ENCODE measurements at regions not wholly inside any gene's neighbourhood (a gene's known extent, or its start where the extent isn't known, plus 50 kb on each side); places are given as distances from the start of the nearest gene placed in this dataset.

DNA sequence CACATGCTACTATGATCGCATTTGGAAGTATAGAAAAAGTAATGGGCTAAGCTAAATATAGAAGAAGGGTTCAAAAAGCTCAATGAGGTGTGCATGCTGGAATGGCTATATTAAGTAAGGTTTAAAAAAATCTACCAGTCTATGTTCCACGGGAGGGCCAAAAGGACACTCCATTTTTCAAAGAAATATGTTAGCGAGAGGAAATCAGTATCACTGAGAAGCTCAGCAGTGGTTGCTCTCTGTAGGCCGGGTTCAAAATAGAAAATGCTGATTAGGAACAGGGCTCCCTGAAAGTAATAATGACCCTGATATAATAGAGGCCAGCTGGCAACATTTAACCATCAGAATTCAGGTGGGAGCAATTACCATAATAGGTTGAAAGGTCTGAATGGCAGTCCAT, 224.5 kb upstream of the SEMA3E start:
- Histone ChIP-seq H3K9me1 (ENCODE audit: control insufficient read depth, extremely low read depth, insufficient read depth, low read length) (no peaks in the 10 kb centered on the region), H3K4me2 (ENCODE audit: control insufficient read depth, extremely low read depth, insufficient read depth, low read depth, low read length) (no peak overlapping the region), H3K4me1 (ENCODE audit: control insufficient read depth, extremely low read depth, insufficient read depth, low read length) (peaks cover 7% of the 10 kb centered on the region), H3K9me3 (ENCODE audit: control insufficient read depth, low read depth, low read length) (no peaks in the 10 kb centered on the region), H4K20me1 (ENCODE audit: control insufficient read depth, extremely low read depth, insufficient read depth, low read length) (no peaks in the 10 kb centered on the region), H2AFZ (ENCODE audit: control insufficient read depth, low read length) (no peak overlapping the region), H3K79me2 (ENCODE audit: control insufficient read depth, insufficient read depth, low read length) (no peaks in the 10 kb centered on the region), H3K27ac (ENCODE audit: control insufficient read depth, insufficient read depth, low read length) (no peak overlapping the region), H3K27me3 (ENCODE audit: control insufficient read depth, extremely low read depth, insufficient read depth, low read length) (no peaks in the 10 kb centered on the region), H3K36me3 (ENCODE audit: control insufficient read depth in 2 of 2, extremely low read depth in 1 of 2, insufficient read depth in 2 of 2, low read length in 2 of 2) (no peaks in the 10 kb centered on the region), H3K4me3 (ENCODE audit: control insufficient read depth in 2 of 3, extremely low read depth in 1 of 3, insufficient read depth in 2 of 3, low read depth in 1 of 3, low read length in 3 of 3) (no peak overlapping the region), H3K9ac (ENCODE audit: control insufficient read depth, extremely low read depth, insufficient read depth, low read length) (no peak overlapping the region)
- FAIRE-seq, result no peak
- DNase-seq (ENCODE audit: low read depth, low spot score), result no peak
- no peak for TF ChIP-seq EZH2 (IDR thresholded peaks at IDR 0.05; ENCODE audit: low read length)
- TF ChIP-seq, protein P1, sequence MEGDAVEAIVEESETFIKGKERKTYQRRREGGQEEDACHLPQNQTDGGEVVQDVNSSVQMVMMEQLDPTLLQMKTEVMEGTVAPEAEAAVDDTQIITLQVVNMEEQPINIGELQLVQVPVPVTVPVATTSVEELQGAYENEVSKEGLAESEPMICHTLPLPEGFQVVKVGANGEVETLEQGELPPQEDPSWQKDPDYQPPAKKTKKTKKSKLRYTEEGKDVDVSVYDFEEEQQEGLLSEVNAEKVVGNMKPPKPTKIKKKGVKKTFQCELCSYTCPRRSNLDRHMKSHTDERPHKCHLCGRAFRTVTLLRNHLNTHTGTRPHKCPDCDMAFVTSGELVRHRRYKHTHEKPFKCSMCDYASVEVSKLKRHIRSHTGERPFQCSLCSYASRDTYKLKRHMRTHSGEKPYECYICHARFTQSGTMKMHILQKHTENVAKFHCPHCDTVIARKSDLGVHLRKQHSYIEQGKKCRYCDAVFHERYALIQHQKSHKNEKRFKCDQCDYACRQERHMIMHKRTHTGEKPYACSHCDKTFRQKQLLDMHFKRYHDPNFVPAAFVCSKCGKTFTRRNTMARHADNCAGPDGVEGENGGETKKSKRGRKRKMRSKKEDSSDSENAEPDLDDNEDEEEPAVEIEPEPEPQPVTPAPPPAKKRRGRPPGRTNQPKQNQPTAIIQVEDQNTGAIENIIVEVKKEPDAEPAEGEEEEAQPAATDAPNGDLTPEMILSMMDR (optimal IDR thresholded peaks at IDR 0.05 in 1 of 3, IDR thresholded peaks at IDR 0.05 in 1 of 3, conservative IDR thresholded peaks at IDR 0.05 in 1 of 3; ENCODE audit: extremely low read depth in 1 of 3, insufficient read depth in 2 of 3, low read length in 3 of 3), result no peak
- dilution Hi-C loops (cut with MboI; ENCODE audit: extremely low pct_ligation_motif_present, low sequenced_read_pairs), result no loop called here

DNA sequence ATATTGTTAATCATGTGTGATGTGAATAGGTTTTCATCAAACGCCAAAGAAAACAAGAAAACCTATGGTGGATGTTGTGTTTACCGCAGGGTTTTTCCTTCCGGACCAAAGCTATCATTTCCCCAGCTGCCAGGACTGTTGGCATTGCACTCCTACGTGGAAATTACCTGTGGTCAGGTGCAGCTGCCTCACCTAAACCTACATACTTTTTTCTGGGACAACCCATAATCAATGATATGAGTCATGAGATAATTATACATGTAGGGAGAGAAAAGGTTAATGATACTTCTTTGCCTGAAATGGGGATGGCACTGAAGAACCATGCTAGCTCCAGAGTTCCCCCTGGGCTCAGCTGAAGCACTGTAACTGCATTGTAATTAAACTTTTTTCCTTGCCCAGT, 223.6 kb upstream of the SEMA3E start:
- Histone ChIP-seq H3K9me1 (ENCODE audit: control insufficient read depth, extremely low read depth, insufficient read depth, low read length) (no peaks in the 10 kb centered on the region), H2AFZ (ENCODE audit: control insufficient read depth, low read length) (no peak overlapping the region), H3K9me3 (ENCODE audit: control insufficient read depth, low read depth, low read length) (no peaks in the 10 kb centered on the region), H3K4me3 (ENCODE audit: control insufficient read depth in 2 of 3, extremely low read depth in 1 of 3, insufficient read depth in 2 of 3, low read depth in 1 of 3, low read length in 3 of 3) (no peak overlapping the region), H3K4me1 (ENCODE audit: control insufficient read depth, extremely low read depth, insufficient read depth, low read length) (peaks cover 7% of the 10 kb centered on the region), H3K79me2 (ENCODE audit: control insufficient read depth, insufficient read depth, low read length) (no peaks in the 10 kb centered on the region), H3K9ac (ENCODE audit: control insufficient read depth, extremely low read depth, insufficient read depth, low read length) (no peak overlapping the region), H3K27me3 (ENCODE audit: control insufficient read depth, extremely low read depth, insufficient read depth, low read length) (no peaks in the 10 kb centered on the region), H3K27ac (ENCODE audit: control insufficient read depth, insufficient read depth, low read length) (no peak overlapping the region), H4K20me1 (ENCODE audit: control insufficient read depth, extremely low read depth, insufficient read depth, low read length) (no peaks in the 10 kb centered on the region), H3K4me2 (ENCODE audit: control insufficient read depth, extremely low read depth, insufficient read depth, low read depth, low read length) (no peak overlapping the region), H3K36me3 (ENCODE audit: control insufficient read depth in 2 of 2, extremely low read depth in 1 of 2, insufficient read depth in 2 of 2, low read length in 2 of 2) (no peaks in the 10 kb centered on the region)
- dilution Hi-C loops (cut with MboI; ENCODE audit: extremely low pct_ligation_motif_present, low sequenced_read_pairs), result no loop called here
- no peak for DNase-seq (ENCODE audit: low read depth, low spot score)
- no peak for FAIRE-seq
- TF ChIP-seq, protein P1 (optimal IDR thresholded peaks at IDR 0.05 in 1 of 3, IDR thresholded peaks at IDR 0.05 in 1 of 3, conservative IDR thresholded peaks at IDR 0.05 in 1 of 3; ENCODE audit: extremely low read depth in 1 of 3, insufficient read depth in 2 of 3, low read length in 3 of 3), result no peak
- no peak for TF ChIP-seq EZH2 (IDR thresholded peaks at IDR 0.05; ENCODE audit: low read length)
